HepG2 (cell line): ENCODE measurements at regions not wholly inside any gene's neighbourhood (a gene's known extent, or its start where the extent isn't known, plus 50 kb on each side); places are given as distances from the start of the nearest gene placed in this dataset.

Experiments
- BRCA1 ChIP-seq: sonication (generic); formaldehyde crosslinking; IDR thresholded peaks from 2 replicates; pipeline ENCODE4 v1.4.0; 2020; ENCODE audit warnings: missing genetic modification reagents
- HCFC1 ChIP-seq: fragments of 150-350 bp; IDR thresholded peaks from 2 replicates; pipeline ENCODE4 v1.6.1; 2014; ENCODE audit warnings: low read depth, low read length
- MAZ ChIP-seq, 2 experiments: sonication (generic) in 1 of 2; formaldehyde crosslinking in 1 of 2; IDR thresholded peaks; 2 replicates each; pipeline versions ENCODE4 v1.5.0 to v1.6.1; 2012 to 2020; ENCODE audit warnings: low read depth in 2 of 2, mild to moderate bottlenecking in 2 of 2, borderline replicate concordance in 1 of 2, improper control_type of control experiment in 1 of 2, low read length in 1 of 2, missing genetic modification reagents in 1 of 2, moderate library complexity in 1 of 2
- TAF1 ChIP-seq: sonication (generic); formaldehyde crosslinking; IDR thresholded peaks from 2 replicates; pipeline ENCODE4 v1.4.0; 2020; ENCODE audit warnings: missing genetic modification reagents
- TBL1XR1 ChIP-seq: fragments of 150-350 bp; IDR thresholded peaks from 2 replicates; pipeline ENCODE4 v1.6.1; 2014; ENCODE audit warnings: borderline replicate concordance, low read length; ENCODE audit not compliant: partially characterized antibody
- TCF12 ChIP-seq, 2 experiments: fragments of 450-650 bp in 1 of 2; sonication (generic) in 1 of 2; formaldehyde crosslinking in 1 of 2; IDR thresholded peaks; 2 replicates each; pipeline versions ENCODE4 v1.6.1 to v1.8.0; 2017 to 2022; ENCODE audit warnings: antibody characterized with exemption in 1 of 2, mild to moderate bottlenecking in 1 of 2, missing genetic modification reagents in 1 of 2, moderate library complexity in 1 of 2
- TGIF2 ChIP-seq: IDR thresholded peaks from 2 replicates; pipeline ENCODE4 v1.6.1; 2016; ENCODE audit warnings: control low read depth, missing compliant biosample characterization
- ZBTB8A ChIP-seq: sonication (generic); formaldehyde crosslinking; IDR thresholded peaks from 2 replicates; pipeline ENCODE4 v1.4.0; 2020; ENCODE audit warnings: mild to moderate bottlenecking, low read depth, missing genetic modification reagents, borderline replicate concordance
- TF ChIP-seq, protein P1 (sequence below): fragments of 450-650 bp; IDR thresholded peaks from 2 replicates; pipeline ENCODE4 v1.6.1; 2017; ENCODE audit warnings: mild to moderate bottlenecking
- TF ChIP-seq, protein P2 (sequence below), 2 experiments: IDR thresholded peaks; 2 replicates each; pipeline ENCODE4 v1.6.1; 2011 to 2012; ENCODE audit warnings: low read length in 2 of 2, borderline replicate concordance in 1 of 2, low read depth in 1 of 2, mild to moderate bottlenecking in 1 of 2, moderate library complexity in 1 of 2

DNA sequence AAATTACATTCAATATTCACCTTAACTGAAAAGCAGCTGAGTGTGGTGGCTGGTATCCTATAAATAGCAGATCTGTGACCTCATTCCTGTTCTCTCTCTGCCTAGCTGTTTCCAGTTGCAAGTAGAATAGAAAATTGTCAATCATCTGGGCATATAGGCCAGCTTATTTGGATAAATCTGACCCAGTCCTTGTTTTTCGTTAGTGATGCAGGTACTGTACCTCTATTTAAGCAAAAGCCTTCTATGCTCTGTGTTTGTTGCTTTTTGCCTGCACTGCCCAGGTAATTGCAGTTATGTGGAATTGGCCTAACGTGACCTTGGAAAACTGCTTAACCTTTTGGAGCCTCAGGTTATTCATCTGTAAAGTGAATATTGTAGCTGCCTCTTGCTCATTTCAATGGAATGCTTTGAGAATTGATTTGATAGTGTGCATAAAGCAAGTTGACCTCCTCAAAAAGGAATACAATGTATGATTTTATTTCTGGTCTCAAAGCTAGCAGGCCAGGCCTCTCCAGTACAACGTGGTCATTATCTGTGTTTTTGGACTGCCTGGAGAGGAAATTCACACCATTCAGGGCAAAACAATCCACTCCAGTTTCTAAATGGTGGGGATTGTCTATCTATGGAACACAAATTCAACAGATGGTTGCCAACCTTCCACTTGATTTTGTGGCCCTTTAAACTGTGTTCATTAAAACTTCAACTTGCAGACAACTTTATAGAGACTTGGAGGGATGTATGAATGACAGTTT, 508.7 kb upstream of the CITED2 start:
- no peak for TF ChIP-seq TCF12 (IDR thresholded peaks at IDR 0.05)
- TF ChIP-seq TCF12 (CRISPR knock-in tag; IDR thresholded peaks at IDR 0.05), result no peak
- no peak for TF ChIP-seq TGIF2 (CRISPR knock-in tag)
- TF ChIP-seq, protein P1, sequence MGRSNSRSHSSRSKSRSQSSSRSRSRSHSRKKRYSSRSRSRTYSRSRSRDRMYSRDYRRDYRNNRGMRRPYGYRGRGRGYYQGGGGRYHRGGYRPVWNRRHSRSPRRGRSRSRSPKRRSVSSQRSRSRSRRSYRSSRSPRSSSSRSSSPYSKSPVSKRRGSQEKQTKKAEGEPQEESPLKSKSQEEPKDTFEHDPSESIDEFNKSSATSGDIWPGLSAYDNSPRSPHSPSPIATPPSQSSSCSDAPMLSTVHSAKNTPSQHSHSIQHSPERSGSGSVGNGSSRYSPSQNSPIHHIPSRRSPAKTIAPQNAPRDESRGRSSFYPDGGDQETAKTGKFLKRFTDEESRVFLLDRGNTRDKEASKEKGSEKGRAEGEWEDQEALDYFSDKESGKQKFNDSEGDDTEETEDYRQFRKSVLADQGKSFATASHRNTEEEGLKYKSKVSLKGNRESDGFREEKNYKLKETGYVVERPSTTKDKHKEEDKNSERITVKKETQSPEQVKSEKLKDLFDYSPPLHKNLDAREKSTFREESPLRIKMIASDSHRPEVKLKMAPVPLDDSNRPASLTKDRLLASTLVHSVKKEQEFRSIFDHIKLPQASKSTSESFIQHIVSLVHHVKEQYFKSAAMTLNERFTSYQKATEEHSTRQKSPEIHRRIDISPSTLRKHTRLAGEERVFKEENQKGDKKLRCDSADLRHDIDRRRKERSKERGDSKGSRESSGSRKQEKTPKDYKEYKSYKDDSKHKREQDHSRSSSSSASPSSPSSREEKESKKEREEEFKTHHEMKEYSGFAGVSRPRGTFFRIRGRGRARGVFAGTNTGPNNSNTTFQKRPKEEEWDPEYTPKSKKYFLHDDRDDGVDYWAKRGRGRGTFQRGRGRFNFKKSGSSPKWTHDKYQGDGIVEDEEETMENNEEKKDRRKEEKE, result no peak
- TF ChIP-seq MAZ (IDR thresholded peaks at IDR 0.05; ENCODE audit: borderline replicate concordance, low read depth, low read length), result no peak
- no peak for TF ChIP-seq MAZ (CRISPR knock-in tag; IDR thresholded peaks at IDR 0.05; ENCODE audit: low read depth)
- no peak for TF ChIP-seq BRCA1 (CRISPR knock-in tag)
- no peak for TF ChIP-seq TBL1XR1
- TF ChIP-seq, protein P2, sequence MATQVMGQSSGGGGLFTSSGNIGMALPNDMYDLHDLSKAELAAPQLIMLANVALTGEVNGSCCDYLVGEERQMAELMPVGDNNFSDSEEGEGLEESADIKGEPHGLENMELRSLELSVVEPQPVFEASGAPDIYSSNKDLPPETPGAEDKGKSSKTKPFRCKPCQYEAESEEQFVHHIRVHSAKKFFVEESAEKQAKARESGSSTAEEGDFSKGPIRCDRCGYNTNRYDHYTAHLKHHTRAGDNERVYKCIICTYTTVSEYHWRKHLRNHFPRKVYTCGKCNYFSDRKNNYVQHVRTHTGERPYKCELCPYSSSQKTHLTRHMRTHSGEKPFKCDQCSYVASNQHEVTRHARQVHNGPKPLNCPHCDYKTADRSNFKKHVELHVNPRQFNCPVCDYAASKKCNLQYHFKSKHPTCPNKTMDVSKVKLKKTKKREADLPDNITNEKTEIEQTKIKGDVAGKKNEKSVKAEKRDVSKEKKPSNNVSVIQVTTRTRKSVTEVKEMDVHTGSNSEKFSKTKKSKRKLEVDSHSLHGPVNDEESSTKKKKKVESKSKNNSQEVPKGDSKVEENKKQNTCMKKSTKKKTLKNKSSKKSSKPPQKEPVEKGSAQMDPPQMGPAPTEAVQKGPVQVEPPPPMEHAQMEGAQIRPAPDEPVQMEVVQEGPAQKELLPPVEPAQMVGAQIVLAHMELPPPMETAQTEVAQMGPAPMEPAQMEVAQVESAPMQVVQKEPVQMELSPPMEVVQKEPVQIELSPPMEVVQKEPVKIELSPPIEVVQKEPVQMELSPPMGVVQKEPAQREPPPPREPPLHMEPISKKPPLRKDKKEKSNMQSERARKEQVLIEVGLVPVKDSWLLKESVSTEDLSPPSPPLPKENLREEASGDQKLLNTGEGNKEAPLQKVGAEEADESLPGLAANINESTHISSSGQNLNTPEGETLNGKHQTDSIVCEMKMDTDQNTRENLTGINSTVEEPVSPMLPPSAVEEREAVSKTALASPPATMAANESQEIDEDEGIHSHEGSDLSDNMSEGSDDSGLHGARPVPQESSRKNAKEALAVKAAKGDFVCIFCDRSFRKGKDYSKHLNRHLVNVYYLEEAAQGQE (IDR thresholded peaks at IDR 0.05; ENCODE audit: borderline replicate concordance in 1 of 2, low read depth in 1 of 2, low read length in 2 of 2), result no peak
- TF ChIP-seq HCFC1, result no peak
- TF ChIP-seq ZBTB8A (CRISPR knock-in tag), result no peak
- TF ChIP-seq TAF1 (CRISPR knock-in tag), result no peak
